ENCODE measurements at regions not wholly inside any gene's neighbourhood (a gene's known extent, or its start where the extent isn't known, plus 50 kb on each side); places are given as distances from the start of the nearest gene placed in this dataset.

DNA sequence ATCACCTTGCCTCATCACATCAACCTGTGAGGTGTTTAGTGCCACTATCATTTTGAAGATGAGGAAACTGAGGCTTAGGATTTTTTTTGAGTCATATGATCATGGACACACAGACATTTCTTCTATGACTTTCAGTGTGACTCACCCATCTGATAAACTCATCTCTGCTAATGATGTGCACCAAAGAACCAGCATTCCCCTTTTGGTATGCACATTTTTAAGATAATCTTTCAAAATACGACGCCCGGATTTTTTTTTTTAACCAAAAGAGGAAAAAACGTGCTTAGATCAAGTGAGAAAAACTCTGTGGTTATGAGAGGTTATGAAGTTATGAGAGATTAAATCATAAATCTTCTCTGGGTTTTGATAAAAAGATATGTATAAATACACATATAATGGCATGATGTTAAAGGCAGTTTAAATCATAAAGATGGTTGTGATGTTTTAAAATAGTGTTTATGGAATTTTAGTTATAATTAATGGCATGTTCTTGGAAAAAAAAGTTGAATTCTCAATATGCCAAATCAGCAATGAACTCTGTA, 948.1 kb downstream of the TMTC2 start:
- no peak overlapping the region for H3K27ac ChIP-seq (ENCODE audit: low read depth in 1 of 2, low read length in 2 of 2)
- no peaks in the 10 kb centered on the region for H3K4me1 ChIP-seq (ENCODE audit: control insufficient read depth in 1 of 2, insufficient read depth in 2 of 2, low read length in 2 of 2)
- no peaks in the 10 kb centered on the region for H3K27me3 ChIP-seq (ENCODE audit: control insufficient read depth in 2 of 2, insufficient read depth in 2 of 2, low read length in 2 of 2)
- no peak overlapping the region for H3K4me3 ChIP-seq (replicated peaks in 1 of 3; ENCODE audit: low read depth in 2 of 3, low read length in 3 of 3)
- Mint-ChIP-seq H3K27ac (no peak overlapping the region), H3K4me3 (no peak overlapping the region), H3K36me3 (no peaks in the 10 kb centered on the region), H3K4me1 (no peaks in the 10 kb centered on the region), H3K27me3 (ENCODE audit: low read depth in 3 of 3) (no peaks in the 10 kb centered on the region), H3K9me3 (peaks cover 0 to 2% (median 0%) of the 10 kb centered on the region in 7 donors)
- WGBS (ENCODE audit: insufficient coverage) = no CpG with 5 or more reads among the region's 4 CpGs
- intact Hi-C loops (cut with micrococcal nuclease) = no loop called here
- H3K9ac ChIP-seq (ENCODE audit: insufficient read depth, low read length, poor library complexity, severe bottlenecking) = no peak overlapping the region
- DNase-seq = no peak
- no peaks in the 10 kb centered on the region for H3K36me3 ChIP-seq (replicated peaks in 1 of 2; ENCODE audit: control insufficient read depth in 1 of 2, insufficient read depth in 2 of 2, low read length in 2 of 2)
- TF ChIP-seq, protein P1, sequence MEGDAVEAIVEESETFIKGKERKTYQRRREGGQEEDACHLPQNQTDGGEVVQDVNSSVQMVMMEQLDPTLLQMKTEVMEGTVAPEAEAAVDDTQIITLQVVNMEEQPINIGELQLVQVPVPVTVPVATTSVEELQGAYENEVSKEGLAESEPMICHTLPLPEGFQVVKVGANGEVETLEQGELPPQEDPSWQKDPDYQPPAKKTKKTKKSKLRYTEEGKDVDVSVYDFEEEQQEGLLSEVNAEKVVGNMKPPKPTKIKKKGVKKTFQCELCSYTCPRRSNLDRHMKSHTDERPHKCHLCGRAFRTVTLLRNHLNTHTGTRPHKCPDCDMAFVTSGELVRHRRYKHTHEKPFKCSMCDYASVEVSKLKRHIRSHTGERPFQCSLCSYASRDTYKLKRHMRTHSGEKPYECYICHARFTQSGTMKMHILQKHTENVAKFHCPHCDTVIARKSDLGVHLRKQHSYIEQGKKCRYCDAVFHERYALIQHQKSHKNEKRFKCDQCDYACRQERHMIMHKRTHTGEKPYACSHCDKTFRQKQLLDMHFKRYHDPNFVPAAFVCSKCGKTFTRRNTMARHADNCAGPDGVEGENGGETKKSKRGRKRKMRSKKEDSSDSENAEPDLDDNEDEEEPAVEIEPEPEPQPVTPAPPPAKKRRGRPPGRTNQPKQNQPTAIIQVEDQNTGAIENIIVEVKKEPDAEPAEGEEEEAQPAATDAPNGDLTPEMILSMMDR (IDR thresholded peaks at IDR 0.05) = no peak
- H2AFZ ChIP-seq (ENCODE audit: insufficient read depth, low read depth, low read length, poor library complexity, severe bottlenecking) = no peak overlapping the region
- no peak overlapping the region for H3K4me2 ChIP-seq (replicated peaks; ENCODE audit: extremely low read depth, low read length, poor library complexity, severe bottlenecking)
- H4K20me1 ChIP-seq (ENCODE audit: insufficient read depth, low read length) = no peaks in the 10 kb centered on the region
- no peaks in the 10 kb centered on the region for H3K9me3 ChIP-seq (replicated peaks in 1 of 2; ENCODE audit: control insufficient read depth in 1 of 2, insufficient read depth in 1 of 2, low read length in 2 of 2)
- H3K79me2 ChIP-seq (ENCODE audit: insufficient read depth, low read length) = no peaks in the 10 kb centered on the region

DNA sequence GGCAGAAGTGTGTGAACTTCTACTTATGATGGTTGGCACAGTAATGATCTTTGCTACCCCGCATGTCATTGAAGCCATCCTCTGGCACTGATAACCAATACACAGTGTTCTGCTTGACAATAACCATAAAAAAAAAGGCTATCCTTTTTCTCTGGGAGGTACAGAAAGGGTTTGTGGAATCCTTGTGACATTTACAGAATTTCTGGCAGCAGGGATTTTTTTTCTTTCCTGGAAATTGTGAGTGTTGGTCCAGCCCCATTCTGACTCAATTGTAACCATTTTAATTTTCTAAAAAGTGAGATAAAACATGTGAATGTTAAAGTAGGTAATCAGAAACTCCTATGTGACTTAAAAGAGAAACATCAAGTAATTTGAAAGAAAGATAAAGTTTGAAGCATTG, 943.8 kb downstream of the TMTC2 start:
- H3K4me1 ChIP-seq (ENCODE audit: control insufficient read depth in 1 of 2, insufficient read depth in 2 of 2, low read length in 2 of 2) = no peaks in the 10 kb centered on the region
- no peaks in the 10 kb centered on the region for H3K36me3 Mint-ChIP-seq
- H3K27me3 ChIP-seq (ENCODE audit: control insufficient read depth in 2 of 2, insufficient read depth in 2 of 2, low read length in 2 of 2) = no peaks in the 10 kb centered on the region
- no CpG with 5 or more reads among the region's 1 CpG for WGBS (ENCODE audit: insufficient coverage)
- H3K4me3 Mint-ChIP-seq = no peak overlapping the region
- H3K27ac Mint-ChIP-seq = no peak overlapping the region
- no peak overlapping the region for H3K4me3 ChIP-seq (replicated peaks in 1 of 3; ENCODE audit: low read depth in 2 of 3, low read length in 3 of 3)
- no peaks in the 10 kb centered on the region for H3K79me2 ChIP-seq (ENCODE audit: insufficient read depth, low read length)
- no peak overlapping the region for H3K9ac ChIP-seq (ENCODE audit: insufficient read depth, low read length, poor library complexity, severe bottlenecking)
- DNase-seq = no peak
- no peaks in the 10 kb centered on the region for H3K9me3 ChIP-seq (replicated peaks in 1 of 2; ENCODE audit: control insufficient read depth in 1 of 2, insufficient read depth in 1 of 2, low read length in 2 of 2)
- peaks cover 0 to 6% (median 1%) of the 10 kb centered on the region in 7 donors for H3K9me3 Mint-ChIP-seq
- intact Hi-C loops (cut with micrococcal nuclease) = no loop called here
- H3K4me2 ChIP-seq (replicated peaks; ENCODE audit: extremely low read depth, low read length, poor library complexity, severe bottlenecking) = no peak overlapping the region
- no peaks in the 10 kb centered on the region for H3K27me3 Mint-ChIP-seq (ENCODE audit: low read depth in 3 of 3)
- TF ChIP-seq, protein P1 (IDR thresholded peaks at IDR 0.05) = no peak
- H3K27ac ChIP-seq (ENCODE audit: low read depth in 1 of 2, low read length in 2 of 2) = no peak overlapping the region
- H2AFZ ChIP-seq (ENCODE audit: insufficient read depth, low read depth, low read length, poor library complexity, severe bottlenecking) = no peak overlapping the region
- no peaks in the 10 kb centered on the region for H4K20me1 ChIP-seq (ENCODE audit: insufficient read depth, low read length)
- H3K4me1 Mint-ChIP-seq = no peaks in the 10 kb centered on the region
- no peaks in the 10 kb centered on the region for H3K36me3 ChIP-seq (replicated peaks in 1 of 2; ENCODE audit: control insufficient read depth in 1 of 2, insufficient read depth in 2 of 2, low read length in 2 of 2)

Data from CD14-positive monocyte (primary cell).